GM23248 (cell line): ENCODE measurements at regions not wholly inside any gene's neighbourhood (a gene's known extent, or its start where the extent isn't known, plus 50 kb on each side); places are given as distances from the start of the nearest gene placed in this dataset.

Source experiments
- EZH2 ChIP-seq: fragments of 200-600 bp; sonication (generic); IDR thresholded peaks from 2 replicates; pipeline ENCODE4 v1.6.1; 2018; ENCODE audit warnings: antibody characterized with exemption, mild to moderate bottlenecking; ENCODE audit not compliant: insufficient read depth, poor library complexity, severe bottlenecking
- EZH2phosphoT487 ChIP-seq: fragments of 200-600 bp; sonication (generic); IDR thresholded peaks from 2 replicates; pipeline ENCODE4 v1.6.1; 2018; ENCODE audit warnings: antibody characterized with exemption, moderate library complexity, mild to moderate bottlenecking, low read depth; ENCODE audit not compliant: insufficient read depth

DNA sequence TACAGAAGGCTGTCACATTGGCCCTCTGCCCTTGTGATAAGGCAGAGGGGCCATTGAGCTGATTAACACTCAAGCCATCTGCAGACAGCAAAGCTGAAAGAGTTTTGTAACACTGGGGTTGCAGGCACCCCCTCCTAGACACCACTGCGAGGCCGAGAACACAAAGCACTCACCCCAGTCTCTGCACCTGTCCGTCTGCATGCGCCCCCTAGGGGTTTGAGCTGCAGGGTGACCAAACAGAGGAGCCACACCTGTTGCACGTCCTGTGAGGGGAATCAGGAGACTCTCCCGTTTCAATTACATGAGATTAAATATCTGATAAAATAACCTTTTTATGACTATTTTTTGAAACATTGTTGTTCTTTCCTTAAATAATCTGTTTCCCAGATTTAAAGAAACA, 1180.4 kb downstream of the CDH9 start:
- TF ChIP-seq EZH2phosphoT487 (no peak), EZH2 (no peak)
